Endothelial cell of umbilical vein (primary cell): ENCODE measurements at regions not wholly inside any gene's neighbourhood (a gene's known extent, or its start where the extent isn't known, plus 50 kb on each side); places are given as distances from the start of the nearest gene placed in this dataset.

Source experiments
- EZH2 ChIP-seq: IDR thresholded peaks from 2 replicates; pipeline ENCODE4 v1.6.1; 2012; ENCODE audit warnings: borderline replicate concordance, low read depth, mild to moderate bottlenecking, moderate library complexity, low read length, inconsistent platforms; ENCODE audit not compliant: severe bottlenecking
- GATA2 ChIP-seq: IDR thresholded peaks from 2 replicates; pipeline ENCODE4 v1.7.0; 2011; ENCODE audit warnings: low read depth, mild to moderate bottlenecking, moderate library complexity, mixed read lengths, low read length; ENCODE audit not compliant: insufficient read length, insufficient read depth
- MYC ChIP-seq: IDR thresholded peaks from one replicate; pipeline ENCODE4 v1.6.1; 2011; ENCODE audit warnings: mild to moderate bottlenecking, low read depth, low read length
- POLR2A ChIP-seq: IDR thresholded peaks from 2 replicates; pipeline ENCODE4 v1.6.1; 2012; ENCODE audit warnings: low read depth, mild to moderate bottlenecking, control low read depth, low read length
- TF ChIP-seq, protein P1 (sequence below), 2 donors: IDR thresholded peaks; 1 replicate in 1 of 2; 2 replicates in 1 of 2; pipeline ENCODE4 v1.5.1; 2011; ENCODE audit warnings: low read length in 2 of 2, mild to moderate bottlenecking in 2 of 2, moderate library complexity in 2 of 2, control low read depth in 1 of 2, inconsistent platforms in 1 of 2, low read depth in 1 of 2; ENCODE audit not compliant: insufficient read depth in 1 of 2; ENCODE audit errors: extremely low read depth in 1 of 2
- TF ChIP-seq, protein P2 (sequence below): IDR thresholded peaks from 2 replicates; pipeline ENCODE4 v1.6.1; 2011; ENCODE audit not compliant: insufficient read depth, insufficient read length

DNA sequence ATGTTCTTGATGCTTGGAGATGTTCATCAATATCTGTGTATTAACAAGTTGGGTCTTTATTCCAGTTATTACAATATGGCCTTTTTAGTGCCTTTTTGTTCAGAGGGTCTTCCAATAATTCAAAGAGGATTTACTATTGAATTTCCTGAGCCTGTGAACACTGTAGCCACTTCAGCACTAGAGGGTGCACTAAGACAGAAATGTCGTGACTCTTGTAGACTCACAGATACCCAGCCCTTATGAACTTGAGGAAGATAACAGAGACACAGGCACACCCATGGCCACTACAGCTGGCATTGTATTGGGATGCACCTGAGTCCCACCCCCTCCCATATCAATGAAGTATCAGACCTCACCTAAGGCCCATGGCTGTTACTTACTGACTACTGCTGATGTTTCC is 54.4 kb upstream of the ACTRT1 start:
- TF ChIP-seq POLR2A (no peak), MYC (no peak), GATA2 (no peak), EZH2 (no peak)
- TF ChIP-seq, protein P1, sequence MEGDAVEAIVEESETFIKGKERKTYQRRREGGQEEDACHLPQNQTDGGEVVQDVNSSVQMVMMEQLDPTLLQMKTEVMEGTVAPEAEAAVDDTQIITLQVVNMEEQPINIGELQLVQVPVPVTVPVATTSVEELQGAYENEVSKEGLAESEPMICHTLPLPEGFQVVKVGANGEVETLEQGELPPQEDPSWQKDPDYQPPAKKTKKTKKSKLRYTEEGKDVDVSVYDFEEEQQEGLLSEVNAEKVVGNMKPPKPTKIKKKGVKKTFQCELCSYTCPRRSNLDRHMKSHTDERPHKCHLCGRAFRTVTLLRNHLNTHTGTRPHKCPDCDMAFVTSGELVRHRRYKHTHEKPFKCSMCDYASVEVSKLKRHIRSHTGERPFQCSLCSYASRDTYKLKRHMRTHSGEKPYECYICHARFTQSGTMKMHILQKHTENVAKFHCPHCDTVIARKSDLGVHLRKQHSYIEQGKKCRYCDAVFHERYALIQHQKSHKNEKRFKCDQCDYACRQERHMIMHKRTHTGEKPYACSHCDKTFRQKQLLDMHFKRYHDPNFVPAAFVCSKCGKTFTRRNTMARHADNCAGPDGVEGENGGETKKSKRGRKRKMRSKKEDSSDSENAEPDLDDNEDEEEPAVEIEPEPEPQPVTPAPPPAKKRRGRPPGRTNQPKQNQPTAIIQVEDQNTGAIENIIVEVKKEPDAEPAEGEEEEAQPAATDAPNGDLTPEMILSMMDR (IDR thresholded peaks at IDR 0.05; ENCODE audit: extremely low read depth in 1 of 2, insufficient read depth in 1 of 2, low read depth in 1 of 2, low read length in 2 of 2) = peak; percentile 31 to 33
- TF ChIP-seq, protein P2, sequence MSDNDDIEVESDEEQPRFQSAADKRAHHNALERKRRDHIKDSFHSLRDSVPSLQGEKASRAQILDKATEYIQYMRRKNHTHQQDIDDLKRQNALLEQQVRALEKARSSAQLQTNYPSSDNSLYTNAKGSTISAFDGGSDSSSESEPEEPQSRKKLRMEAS = no peak
